ENCODE measurements at regions not wholly inside any gene's neighbourhood (a gene's known extent, or its start where the extent isn't known, plus 50 kb on each side); places are given as distances from the start of the nearest gene placed in this dataset.

- TF ChIP-seq CTCF (conservative IDR thresholded peaks at IDR 0.05 in 1 of 2, IDR thresholded peaks at IDR 0.05 in 1 of 2; ENCODE audit: extremely low read depth in 1 of 2, insufficient read depth in 1 of 2, low read depth in 1 of 2, low read length in 2 of 2): peak; percentile 56 to 57
- no peak for TF ChIP-seq EZH2 (IDR thresholded peaks at IDR 0.05; ENCODE audit: borderline replicate concordance, low read length)
Observed at GRCh38 chr2:180604077-180604476, 376.3 kb upstream of the UBE2E3 start.

Measured in mammary epithelial cell (primary cell).